ENCODE measurements at regions not wholly inside any gene's neighbourhood (a gene's known extent, or its start where the extent isn't known, plus 50 kb on each side); places are given as distances from the start of the nearest gene placed in this dataset.

- DNase-seq = no peak
Observed at GRCh38 chr14:104292084-104292970, 153.9 kb downstream of the KIF26A start.

GRCh38 chr14:104293231-104293841, 154.9 kb downstream of the KIF26A start:
- DNase-seq = no peak

GRCh38 chr14:104293851-104294627, 155.7 kb downstream of the KIF26A start:
- no peak for DNase-seq

- no peak for DNase-seq
Observed at GRCh38 chr14:104294628-104294982, 156.2 kb downstream of the KIF26A start.

GRCh38 chr14:104294983-104295680, 156.7 kb downstream of the KIF26A start:
- no peak for DNase-seq

- DNase-seq = no peak
Observed at GRCh38 chr14:104295681-104296387, 157.4 kb downstream of the KIF26A start.

- DNase-seq = no peak
Observed at GRCh38 chr14:104296388-104297312, 158.3 kb downstream of the KIF26A start.

- DNase-seq = no peak
Observed at GRCh38 chr14:104297313-104297704, 158.9 kb downstream of the KIF26A start.

GRCh38 chr14:104297721-104298401, 159.5 kb downstream of the KIF26A start:
- DNase-seq = no peak

- DNase-seq = no peak
Observed at GRCh38 chr14:104298458-104298857, 160.1 kb downstream of the KIF26A start.

GRCh38 chr14:104299993-104300761, 161.8 kb downstream of the KIF26A start:
- DNase-seq = no peak

- no peak for DNase-seq
Observed at GRCh38 chr14:104301731-104302460, 163.5 kb downstream of the KIF26A start.

GRCh38 chr14:104302794-104303405, 164.5 kb downstream of the KIF26A start:
- no peak for DNase-seq

- DNase-seq = no peak
Observed at GRCh38 chr14:104303705-104304425, 165.5 kb downstream of the KIF26A start.

GRCh38 chr14:104304451-104305351, 166.3 kb downstream of the KIF26A start:
- no peak for DNase-seq

- DNase-seq = no peak
Observed at GRCh38 chr14:104305511-104306449, 167.4 kb downstream of the KIF26A start.

All from NCI-H1092 (cell line).